MM.1S (cell line): ENCODE measurements at regions not wholly inside any gene's neighbourhood (a gene's known extent, or its start where the extent isn't known, plus 50 kb on each side); places are given as distances from the start of the nearest gene placed in this dataset.

ENCODE experiments used
- DNase-seq: peaks from one replicate; pipeline ENCODE4 v3.0.0-alpha.2; 2015
- H2AFZ ChIP-seq: fragments of 300-600 bp; sonication (generic); 2 replicates; pipeline ENCODE4 v1.6.0; 2016; ENCODE audit warnings: antibody characterized with exemption, low read length
- H3F3A ChIP-seq: fragments of 300-600 bp; sonication (generic); 2 replicates; pipeline ENCODE4 v1.6.1; 2016; ENCODE audit warnings: mild to moderate bottlenecking, antibody characterized with exemption, low read length, moderate library complexity, mixed read lengths; ENCODE audit not compliant: insufficient read depth
- H3K27ac ChIP-seq: fragments of 300-600 bp; sonication (generic); 2 replicates; pipeline ENCODE4 v1.5.1; 2016; ENCODE audit warnings: mild to moderate bottlenecking, low read length
- H3K27me3 ChIP-seq: fragments of 300-600 bp; sonication (generic); replicated peaks from 2 replicates; pipeline ENCODE4 v1.6.0; 2016; ENCODE audit warnings: low read length; ENCODE audit not compliant: insufficient read depth
- H3K36me3 ChIP-seq: fragments of 300-600 bp; sonication (generic); replicated peaks from 2 replicates; pipeline ENCODE4 v1.6.1; 2016; ENCODE audit warnings: mild to moderate bottlenecking, low read length, mixed read lengths; ENCODE audit not compliant: insufficient read depth
- H3K4me1 ChIP-seq: fragments of 300-600 bp; sonication (generic); 2 replicates; pipeline ENCODE4 v1.6.1; 2016; ENCODE audit warnings: low read length, mixed read lengths
- H3K4me2 ChIP-seq: fragments of 300-600 bp; sonication (generic); 2 replicates; pipeline ENCODE4 v1.6.0; 2016; ENCODE audit warnings: low read depth, low read length
- H3K4me3 ChIP-seq: fragments of 300-600 bp; sonication (generic); 2 replicates; pipeline ENCODE4 v1.5.1; 2016; ENCODE audit warnings: low read length, mixed read lengths
- H3K79me2 ChIP-seq: fragments of 300-600 bp; sonication (generic); 2 replicates; pipeline ENCODE4 v1.6.1; 2016; ENCODE audit warnings: mixed run types, low read length, mixed read lengths
- H3K9ac ChIP-seq: fragments of 300-600 bp; sonication (generic); 2 replicates; pipeline ENCODE4 v1.6.1; 2016; ENCODE audit warnings: low read length, mixed read lengths
- H3K9me2 ChIP-seq: fragments of 300-600 bp; sonication (generic); replicated peaks from 2 replicates; pipeline ENCODE4 v1.6.1; 2016; ENCODE audit warnings: mild to moderate bottlenecking, low read length, mixed read lengths; ENCODE audit not compliant: insufficient read depth
- H3K9me3 ChIP-seq: fragments of 300-600 bp; sonication (generic); replicated peaks from 2 replicates; pipeline ENCODE4 v1.6.1; 2016; ENCODE audit warnings: mild to moderate bottlenecking, low read length, mixed read lengths; ENCODE audit not compliant: insufficient read depth
- H4K20me1 ChIP-seq: fragments of 300-600 bp; sonication (generic); 2 replicates; pipeline ENCODE4 v1.6.1; 2016; ENCODE audit warnings: mild to moderate bottlenecking, low read length, moderate library complexity, mixed read lengths; ENCODE audit not compliant: insufficient read depth
- EZH2 ChIP-seq: fragments of 300-600 bp; sonication (generic); optimal IDR thresholded peaks from 2 replicates; pipeline ENCODE3; 2017; ENCODE audit warnings: low read depth, mild to moderate bottlenecking, antibody characterized with exemption, low read length, mixed read lengths
- EZH2phosphoT487 ChIP-seq: fragments of 300-600 bp; sonication (generic); IDR thresholded peaks from 2 replicates; pipeline ENCODE4 v1.6.1; 2018; ENCODE audit warnings: antibody characterized with exemption, low read length
- TF ChIP-seq, protein P1 (sequence below): fragments of 300-600 bp; sonication (generic); IDR thresholded peaks from 2 replicates; pipeline ENCODE4 v1.5.1; 2016; ENCODE audit warnings: antibody characterized with exemption, low read length, mixed read lengths

DNA sequence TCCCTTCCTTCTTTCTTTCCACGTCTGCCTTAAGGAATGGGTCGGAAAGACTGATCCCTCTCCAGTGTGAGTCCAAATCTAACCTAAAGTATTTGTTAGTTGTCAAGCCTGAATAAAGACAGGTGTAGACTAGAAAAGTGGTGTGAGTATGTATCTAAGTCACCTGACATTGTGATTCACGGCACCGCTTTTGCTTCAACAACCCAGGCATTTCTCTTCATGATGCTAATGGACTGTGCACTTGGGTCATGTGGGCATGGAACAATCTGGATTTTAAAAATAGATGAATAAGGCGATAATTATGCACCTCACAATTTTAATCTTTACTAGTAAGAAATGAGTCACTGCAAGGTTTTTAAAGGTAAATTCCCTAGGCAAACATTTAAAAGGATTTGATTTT, 107.5 kb downstream of the LIPG start:
- no peaks in the 10 kb centered on the region for H4K20me1 ChIP-seq
- no peaks in the 10 kb centered on the region for H3K79me2 ChIP-seq
- H3K36me3 ChIP-seq, result no peaks in the 10 kb centered on the region
- no peak overlapping the region for H3K27ac ChIP-seq
- H3K9ac ChIP-seq, result no peak overlapping the region
- H2AFZ ChIP-seq, result no peak overlapping the region
- no peak overlapping the region for H3K4me3 ChIP-seq
- no peak for TF ChIP-seq EZH2phosphoT487
- TF ChIP-seq EZH2, result no peak
- TF ChIP-seq, protein P1, sequence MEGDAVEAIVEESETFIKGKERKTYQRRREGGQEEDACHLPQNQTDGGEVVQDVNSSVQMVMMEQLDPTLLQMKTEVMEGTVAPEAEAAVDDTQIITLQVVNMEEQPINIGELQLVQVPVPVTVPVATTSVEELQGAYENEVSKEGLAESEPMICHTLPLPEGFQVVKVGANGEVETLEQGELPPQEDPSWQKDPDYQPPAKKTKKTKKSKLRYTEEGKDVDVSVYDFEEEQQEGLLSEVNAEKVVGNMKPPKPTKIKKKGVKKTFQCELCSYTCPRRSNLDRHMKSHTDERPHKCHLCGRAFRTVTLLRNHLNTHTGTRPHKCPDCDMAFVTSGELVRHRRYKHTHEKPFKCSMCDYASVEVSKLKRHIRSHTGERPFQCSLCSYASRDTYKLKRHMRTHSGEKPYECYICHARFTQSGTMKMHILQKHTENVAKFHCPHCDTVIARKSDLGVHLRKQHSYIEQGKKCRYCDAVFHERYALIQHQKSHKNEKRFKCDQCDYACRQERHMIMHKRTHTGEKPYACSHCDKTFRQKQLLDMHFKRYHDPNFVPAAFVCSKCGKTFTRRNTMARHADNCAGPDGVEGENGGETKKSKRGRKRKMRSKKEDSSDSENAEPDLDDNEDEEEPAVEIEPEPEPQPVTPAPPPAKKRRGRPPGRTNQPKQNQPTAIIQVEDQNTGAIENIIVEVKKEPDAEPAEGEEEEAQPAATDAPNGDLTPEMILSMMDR, result no peak
- no peak for DNase-seq
- H3K27me3 ChIP-seq, result no peaks in the 10 kb centered on the region
- H3K9me3 ChIP-seq, result no peaks in the 10 kb centered on the region
- H3K9me2 ChIP-seq, result no peaks in the 10 kb centered on the region
- H3K4me2 ChIP-seq, result no peak overlapping the region
- no peaks in the 10 kb centered on the region for H3F3A ChIP-seq
- H3K4me1 ChIP-seq, result no peaks in the 10 kb centered on the region

GRCh38 chr18:49668574-49669275, 106.9 kb downstream of the LIPG start:
- no peak for DNase-seq
- Histone ChIP-seq H3K9ac (no peak overlapping the region), H3K4me3 (no peak overlapping the region), H3K4me2 (no peak overlapping the region), H4K20me1 (no peaks in the 10 kb centered on the region), H3K27me3 (no peaks in the 10 kb centered on the region), H3K4me1 (no peaks in the 10 kb centered on the region), H3K79me2 (no peaks in the 10 kb centered on the region), H3K36me3 (no peaks in the 10 kb centered on the region), H3K9me3 (no peaks in the 10 kb centered on the region), H2AFZ (no peak overlapping the region), H3K27ac (no peak overlapping the region), H3K9me2 (no peaks in the 10 kb centered on the region), H3F3A (no peaks in the 10 kb centered on the region)
- TF ChIP-seq EZH2 (no peak), EZH2phosphoT487 (no peak)
- TF ChIP-seq, protein P1, result no peak

DNA sequence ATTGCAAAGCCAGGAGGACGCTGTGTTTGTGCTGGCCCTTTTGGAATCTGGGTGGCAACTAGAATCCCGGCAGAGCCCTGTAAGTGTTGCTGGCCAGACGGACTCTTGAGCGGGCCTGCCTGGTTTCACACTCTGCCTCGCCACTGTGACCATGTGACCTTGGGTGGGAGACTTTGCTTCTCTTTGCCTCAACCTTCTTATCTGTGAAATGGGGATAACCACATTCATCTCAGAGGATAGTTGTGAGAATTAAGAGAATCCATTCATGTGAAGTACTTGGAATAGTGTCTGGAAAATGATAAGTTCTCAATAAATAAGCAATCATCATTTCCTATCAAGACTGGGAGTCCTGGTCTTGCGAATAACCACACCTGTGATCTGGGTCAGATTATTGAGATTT, 105.6 kb downstream of the LIPG start:
- Histone ChIP-seq H2AFZ (no peak overlapping the region), H4K20me1 (no peaks in the 10 kb centered on the region), H3K4me3 (no peak overlapping the region), H3F3A (no peaks in the 10 kb centered on the region), H3K27me3 (no peaks in the 10 kb centered on the region), H3K9ac (no peak overlapping the region), H3K9me2 (no peaks in the 10 kb centered on the region), H3K4me1 (no peaks in the 10 kb centered on the region), H3K4me2 (no peak overlapping the region), H3K79me2 (no peaks in the 10 kb centered on the region), H3K27ac (no peak overlapping the region), H3K9me3 (no peaks in the 10 kb centered on the region), H3K36me3 (no peaks in the 10 kb centered on the region)
- TF ChIP-seq, protein P1, result no peak
- TF ChIP-seq EZH2phosphoT487, result no peak
- no peak for DNase-seq
